ENCODE measurements at regions not wholly inside any gene's neighbourhood (a gene's known extent, or its start where the extent isn't known, plus 50 kb on each side); places are given as distances from the start of the nearest gene placed in this dataset.

DNA sequence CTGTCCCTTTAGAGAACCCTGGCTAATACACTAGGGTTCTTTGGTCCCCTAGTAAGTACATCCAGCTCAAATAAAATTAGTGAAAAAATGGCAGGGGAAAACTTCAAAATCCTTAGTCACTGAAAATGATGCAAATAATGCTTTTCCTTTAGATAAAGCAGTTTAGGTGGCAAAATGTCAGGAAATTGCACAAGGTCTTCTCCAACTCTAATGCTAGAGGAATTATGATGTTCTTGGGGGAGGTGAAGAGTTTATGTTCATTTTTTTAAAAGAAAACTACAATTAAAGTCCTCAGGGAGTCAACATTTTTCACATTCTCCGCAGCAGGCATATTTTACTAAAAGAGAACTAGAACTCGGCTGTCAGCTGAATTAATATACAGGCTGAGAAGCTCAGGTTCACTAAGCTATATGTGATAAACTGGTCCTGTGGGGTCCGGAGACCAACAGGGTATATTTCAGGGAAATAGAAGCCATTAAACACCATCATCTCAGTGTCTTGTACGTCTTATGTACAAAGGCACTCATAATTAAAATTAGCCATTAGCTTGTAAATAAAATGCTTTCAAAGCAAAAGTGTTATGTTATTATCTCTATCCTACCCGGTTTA, 1164.7 kb upstream of the AUTS2 start:
- no peak overlapping the region for H3K27ac ChIP-seq
- no peaks in the 10 kb centered on the region for H3K36me3 ChIP-seq
- no peak overlapping the region for H3K9ac ChIP-seq
- peak overlapping the region in 3 of 11 experiments; percentile 36 to 59 (median 57); a peak in 5 of 22 replicates for H3K4me2 ChIP-seq
- no peaks in the 10 kb centered on the region for H3K27me3 ChIP-seq
- peaks cover 10 to 39% (median 17%) of the 10 kb centered on the region in 11 experiments; a peak in 21 of 22 replicates for H3K9me3 ChIP-seq (replicated peaks in 1 of 11)
- peaks cover 0 to 30% (median 0%) of the 10 kb centered on the region in 10 experiments; a peak in 7 of 20 replicates for H3K4me1 ChIP-seq
- no peaks in the 10 kb centered on the region for H4K20me1 ChIP-seq
- no peak overlapping the region for H3K4me3 ChIP-seq
- no peak for TF ChIP-seq Cebpa-rat (IDR thresholded peaks at IDR 0.05)

DNA sequence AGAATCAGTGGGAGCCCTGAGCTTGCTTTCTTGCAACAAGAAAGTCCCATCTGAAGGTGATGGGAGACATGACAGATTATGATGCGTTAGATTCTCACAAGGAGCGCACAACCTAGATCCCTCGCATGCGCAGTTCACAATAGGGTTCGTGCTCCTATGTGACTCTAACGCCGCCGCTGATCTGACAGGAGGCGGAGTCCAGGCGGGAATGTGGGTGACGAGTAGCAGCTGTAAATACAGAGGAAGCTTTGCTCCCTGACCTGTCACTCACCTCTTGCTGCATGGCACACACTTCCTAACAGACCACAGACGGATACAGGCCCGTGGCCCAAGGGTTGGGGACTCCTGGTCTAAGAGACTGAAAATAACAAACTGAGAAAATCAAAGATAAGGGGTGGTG, 1163.4 kb upstream of the AUTS2 start:
- peaks cover 16 to 48% (median 23%) of the 10 kb centered on the region in 11 experiments; a peak in 21 of 22 replicates for H3K9me3 ChIP-seq (replicated peaks in 1 of 11)
- no peak overlapping the region for H3K9ac ChIP-seq
- TF ChIP-seq Cebpa-rat (IDR thresholded peaks at IDR 0.05) = no peak
- H3K4me1 ChIP-seq = peaks cover 0 to 30% (median 0%) of the 10 kb centered on the region in 10 experiments; a peak in 7 of 20 replicates
- H3K27ac ChIP-seq = no peak overlapping the region
- no peak overlapping the region for H3K4me3 ChIP-seq
- H4K20me1 ChIP-seq = no peaks in the 10 kb centered on the region
- no peaks in the 10 kb centered on the region for H3K27me3 ChIP-seq
- no peaks in the 10 kb centered on the region for H3K36me3 ChIP-seq
- H3K4me2 ChIP-seq = peak overlapping the region in 3 of 11 experiments; percentile 15 to 36 (median 25); a peak in 1 of 22 replicates

DNA sequence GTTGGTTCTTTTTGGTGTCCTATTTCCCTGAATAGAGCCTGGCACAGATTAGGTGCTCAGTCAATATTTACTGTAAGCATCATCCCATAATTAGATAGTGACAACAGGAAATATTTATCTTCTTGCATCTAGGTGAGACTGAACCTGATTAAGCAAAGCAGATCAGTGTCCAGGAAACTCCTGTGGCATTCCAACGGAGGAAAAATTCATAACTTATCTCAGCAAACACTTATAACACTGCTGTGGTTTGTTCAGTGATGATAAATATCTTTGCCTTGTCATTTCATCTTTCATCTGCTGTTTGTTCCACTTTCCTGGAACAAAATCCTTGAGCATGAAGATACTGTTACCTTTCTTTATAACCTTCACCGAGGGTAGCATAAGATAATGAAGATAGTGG, 1160.3 kb upstream of the AUTS2 start:
- TF ChIP-seq Cebpa-rat (IDR thresholded peaks at IDR 0.05) = no peak
- no peak overlapping the region for H3K4me3 ChIP-seq

DNA sequence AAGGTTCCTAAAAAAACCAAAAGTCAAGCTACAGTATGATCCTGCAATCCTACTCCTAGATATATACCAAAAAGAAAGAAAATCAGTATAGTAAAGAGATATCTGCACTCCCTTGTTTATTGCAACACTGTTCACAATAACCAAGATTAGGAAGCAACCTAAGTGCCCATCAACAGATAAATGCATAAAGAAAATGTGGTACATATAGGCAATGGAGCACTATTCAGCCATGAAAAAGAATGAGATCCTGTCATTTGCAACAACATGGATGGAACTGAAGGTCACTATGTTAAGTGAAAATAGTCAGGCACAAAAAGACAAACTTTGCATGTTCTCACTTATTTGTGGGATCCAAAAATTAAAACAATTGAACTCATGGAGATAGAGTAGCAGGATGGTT, 1159.5 kb upstream of the AUTS2 start:
- no peak overlapping the region for H3K4me2 ChIP-seq
- H3K4me3 ChIP-seq = no peak overlapping the region
- H3K36me3 ChIP-seq = no peaks in the 10 kb centered on the region
- no peaks in the 10 kb centered on the region for H4K20me1 ChIP-seq
- no peak overlapping the region for H3K9ac ChIP-seq
- H3K27me3 ChIP-seq = no peaks in the 10 kb centered on the region
- peaks cover 0 to 13% (median 0%) of the 10 kb centered on the region in 10 experiments; a peak in 6 of 20 replicates for H3K4me1 ChIP-seq
- peaks cover 16 to 38% (median 23%) of the 10 kb centered on the region in 11 experiments; a peak in 21 of 22 replicates for H3K9me3 ChIP-seq (replicated peaks in 1 of 11)
- TF ChIP-seq Cebpa-rat (IDR thresholded peaks at IDR 0.05) = no peak
- no peak overlapping the region for H3K27ac ChIP-seq

More for the DNA sequence above, 1160.3 kb upstream of the AUTS2 start:
- H3K4me2 ChIP-seq = no peak overlapping the region
- H3K36me3 ChIP-seq = no peaks in the 10 kb centered on the region
- H3K27ac ChIP-seq = no peak overlapping the region
- no peaks in the 10 kb centered on the region for H4K20me1 ChIP-seq
- peaks cover 16 to 38% (median 23%) of the 10 kb centered on the region in 11 experiments; a peak in 21 of 22 replicates for H3K9me3 ChIP-seq (replicated peaks in 1 of 11)
- no peak overlapping the region for H3K9ac ChIP-seq
- peaks cover 0 to 21% (median 0%) of the 10 kb centered on the region in 10 experiments; a peak in 7 of 20 replicates for H3K4me1 ChIP-seq
- no peaks in the 10 kb centered on the region for H3K27me3 ChIP-seq

DNA sequence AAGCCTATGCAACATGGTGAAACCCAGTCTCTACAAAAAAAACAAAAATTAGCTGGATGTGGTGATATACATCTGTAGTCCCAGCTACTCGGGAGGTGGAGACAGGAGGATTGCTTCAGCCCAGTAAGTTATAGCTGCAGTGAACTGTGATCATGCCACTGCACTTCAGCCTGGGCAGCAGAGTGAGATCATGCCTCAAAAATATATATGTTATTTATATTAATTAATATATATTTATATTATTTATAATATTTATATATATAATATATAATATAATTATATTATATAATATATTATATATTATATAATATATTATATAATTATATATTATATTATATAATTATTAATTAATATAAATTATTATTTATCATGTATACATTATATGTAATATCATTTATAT, 1158.4 kb upstream of the AUTS2 start:
- Histone ChIP-seq H3K9me3 (replicated peaks in 1 of 11) (peaks cover 16 to 35% (median 23%) of the 10 kb centered on the region in 11 experiments; a peak in 21 of 22 replicates), H3K36me3 (no peaks in the 10 kb centered on the region), H3K4me1 (peaks cover 0 to 3% (median 0%) of the 10 kb centered on the region in 10 experiments; a peak in 1 of 20 replicates), H3K9ac (no peak overlapping the region), H3K27ac (no peak overlapping the region), H3K4me3 (no peak overlapping the region), H3K27me3 (no peaks in the 10 kb centered on the region), H4K20me1 (no peaks in the 10 kb centered on the region), H3K4me2 (no peak overlapping the region)
- no peak for TF ChIP-seq Cebpa-rat (IDR thresholded peaks at IDR 0.05)

DNA sequence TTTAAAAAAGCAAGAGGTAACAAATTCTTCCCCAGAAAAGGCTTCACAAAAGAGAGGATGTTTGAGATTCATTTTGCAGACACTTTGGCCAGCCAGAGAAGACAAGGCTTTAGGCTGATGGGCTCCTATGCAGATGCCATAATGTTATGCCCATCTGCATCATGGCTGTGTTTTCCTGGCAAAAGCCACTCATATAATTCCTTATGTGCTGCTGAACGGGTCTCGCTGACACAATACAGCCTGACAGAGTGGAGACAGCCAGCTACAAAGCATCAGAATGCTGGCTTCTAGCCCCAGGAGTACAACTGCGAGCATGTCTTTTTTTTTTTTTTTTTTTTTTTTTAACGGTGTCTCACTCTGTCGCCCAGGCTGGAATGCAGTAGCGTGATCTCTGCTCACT, 1157.4 kb upstream of the AUTS2 start:
- Histone ChIP-seq H3K36me3 (no peaks in the 10 kb centered on the region), H3K27me3 (no peaks in the 10 kb centered on the region), H3K4me3 (no peak overlapping the region), H3K4me1 (no peaks in the 10 kb centered on the region), H3K9ac (no peak overlapping the region), H3K9me3 (replicated peaks in 1 of 11) (peaks cover 16 to 31% (median 23%) of the 10 kb centered on the region in 11 experiments; a peak in 21 of 22 replicates), H3K27ac (no peak overlapping the region), H4K20me1 (no peaks in the 10 kb centered on the region), H3K4me2 (no peak overlapping the region)
- no peak for TF ChIP-seq Cebpa-rat (IDR thresholded peaks at IDR 0.05)

DNA sequence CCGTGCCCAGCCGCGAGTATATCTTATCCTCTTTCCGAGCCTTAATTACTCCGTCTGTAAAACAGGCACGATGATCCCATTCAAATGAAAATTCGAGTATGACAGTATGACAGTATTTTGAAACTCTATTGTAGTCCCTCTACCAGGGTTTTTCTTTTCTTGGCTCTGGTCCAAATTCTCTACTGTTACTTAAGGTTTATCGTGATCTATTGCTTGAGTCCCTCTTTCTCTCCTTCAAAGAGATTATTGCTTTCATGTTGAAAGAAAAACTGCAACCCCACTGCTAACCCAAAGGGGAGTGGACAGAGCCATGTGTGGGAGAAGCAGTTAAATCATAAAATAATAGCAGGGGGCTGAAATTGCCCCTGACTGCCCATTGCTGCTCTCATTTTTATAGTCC, 1156.6 kb upstream of the AUTS2 start:
- no peaks in the 10 kb centered on the region for H3K27me3 ChIP-seq
- H3K9me3 ChIP-seq (replicated peaks in 1 of 11) = peaks cover 16 to 36% (median 23%) of the 10 kb centered on the region in 11 experiments; a peak in 21 of 22 replicates
- H3K27ac ChIP-seq = no peak overlapping the region
- no peak overlapping the region for H3K9ac ChIP-seq
- no peaks in the 10 kb centered on the region for H3K4me1 ChIP-seq
- no peak for TF ChIP-seq Cebpa-rat (IDR thresholded peaks at IDR 0.05)
- no peak overlapping the region for H3K4me3 ChIP-seq
- no peak overlapping the region for H3K4me2 ChIP-seq
- no peaks in the 10 kb centered on the region for H3K36me3 ChIP-seq
- no peaks in the 10 kb centered on the region for H4K20me1 ChIP-seq

DNA sequence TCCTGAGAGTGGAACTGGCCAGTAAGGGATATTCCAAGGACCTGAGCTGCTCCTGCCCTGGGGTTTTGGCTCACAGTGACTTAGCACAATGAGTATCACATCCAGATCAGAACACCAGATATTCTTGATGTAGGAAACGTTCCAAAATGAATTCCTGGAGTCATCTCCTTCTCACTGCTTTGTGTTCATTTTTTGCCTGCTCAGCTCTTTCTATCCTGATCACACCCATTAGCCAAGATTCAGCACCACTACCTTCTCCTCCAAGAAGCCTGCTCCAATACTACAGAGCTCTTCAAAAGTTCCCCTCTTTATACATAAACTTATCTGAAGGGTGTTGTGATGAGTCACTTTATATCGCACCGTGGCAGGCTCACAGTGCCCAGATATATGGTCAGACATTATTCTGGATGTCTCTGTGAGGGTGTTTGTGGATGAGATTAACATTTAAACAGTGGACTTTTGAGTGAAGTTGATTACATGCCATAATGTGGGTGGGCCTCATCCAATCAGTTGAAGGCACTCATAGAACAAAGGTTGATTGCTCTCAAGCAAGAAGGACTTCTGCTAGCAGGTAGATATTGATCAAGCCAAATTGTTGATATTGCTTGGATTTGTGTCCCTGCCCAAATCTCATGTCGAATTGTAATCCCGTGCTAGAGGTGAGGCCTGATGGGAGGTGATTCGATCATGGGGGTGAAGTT, 1155.2 kb upstream of the AUTS2 start:
- H3K4me3 ChIP-seq = no peak overlapping the region
- H3K4me2 ChIP-seq = no peak overlapping the region
- H3K9ac ChIP-seq = no peak overlapping the region
- H3K27me3 ChIP-seq = no peaks in the 10 kb centered on the region
- no peaks in the 10 kb centered on the region for H3K36me3 ChIP-seq
- no peaks in the 10 kb centered on the region for H4K20me1 ChIP-seq
- H3K4me1 ChIP-seq = no peaks in the 10 kb centered on the region
- no peak for TF ChIP-seq Cebpa-rat (IDR thresholded peaks at IDR 0.05)
- no peak overlapping the region for H3K27ac ChIP-seq
- H3K9me3 ChIP-seq (replicated peaks in 1 of 11) = peaks cover 5 to 30% (median 11%) of the 10 kb centered on the region in 11 experiments; a peak in 17 of 22 replicates

DNA sequence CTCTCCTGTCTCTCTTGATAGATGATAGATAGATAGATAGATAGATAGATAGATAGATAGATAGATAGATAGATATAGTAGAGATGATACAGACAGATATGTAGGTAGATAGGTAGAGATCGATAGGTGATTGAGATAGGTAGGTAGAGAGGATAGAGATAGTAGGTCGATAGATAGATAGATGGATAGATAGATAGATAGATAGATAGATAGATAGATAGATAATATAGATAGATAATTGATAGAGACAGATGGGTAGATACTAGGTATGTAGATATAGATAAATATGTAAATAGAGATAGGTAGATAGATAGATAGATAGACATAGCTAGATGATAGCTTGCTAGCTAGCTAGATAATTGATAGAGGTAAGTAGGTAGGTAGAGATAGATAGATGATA, 1154.2 kb upstream of the AUTS2 start:
- no peaks in the 10 kb centered on the region for H3K27me3 ChIP-seq
- no peaks in the 10 kb centered on the region for H3K36me3 ChIP-seq
- no peak overlapping the region for H3K4me2 ChIP-seq
- no peak overlapping the region for H3K9ac ChIP-seq
- no peaks in the 10 kb centered on the region for H3K4me1 ChIP-seq
- no peaks in the 10 kb centered on the region for H4K20me1 ChIP-seq
- peaks cover 0 to 23% (median 3%) of the 10 kb centered on the region in 11 experiments; a peak in 13 of 22 replicates for H3K9me3 ChIP-seq (replicated peaks in 1 of 11)
- no peak overlapping the region for H3K27ac ChIP-seq
- no peak overlapping the region for H3K4me3 ChIP-seq
- no peak for TF ChIP-seq Cebpa-rat (IDR thresholded peaks at IDR 0.05)

All from BLaER1 treated with 17β-estradiol and CSF1 and Interleukin-3, amounts not matched to agents 10 nM and 100 nM (cell line).